WTC11 (cell line): ENCODE measurements at regions not wholly inside any gene's neighbourhood (a gene's known extent, or its start where the extent isn't known, plus 50 kb on each side); places are given as distances from the start of the nearest gene placed in this dataset.

ENCODE experiments used
- ATF3 ChIP-seq: sonication (generic); formaldehyde crosslinking; conservative IDR thresholded peaks from 2 replicates; pipeline ENCODE4 v1.8.1; 2022; ENCODE audit warnings: mild to moderate bottlenecking, missing genetic modification reagents
- ATF6 ChIP-seq: sonication (generic); formaldehyde crosslinking; IDR thresholded peaks from 2 replicates; pipeline ENCODE4 v1.8.1; 2023; ENCODE audit warnings: mild to moderate bottlenecking, missing genetic modification reagents
- CREM ChIP-seq: sonication (generic); formaldehyde crosslinking; IDR thresholded peaks from 2 replicates; pipeline ENCODE4 v1.8.1; 2022; ENCODE audit warnings: mild to moderate bottlenecking, missing genetic modification reagents, moderate library complexity
- CTCF ChIP-seq: fragments of 200-600 bp; IDR thresholded peaks from 2 replicates; pipeline ENCODE4 v1.8.0; 2022; ENCODE audit warnings: antibody characterized with exemption
- FOXP1 ChIP-seq: sonication (generic); formaldehyde crosslinking; IDR thresholded peaks from 2 replicates; pipeline ENCODE4 v1.8.0; 2022; ENCODE audit warnings: missing genetic modification reagents, mild to moderate bottlenecking, moderate library complexity, borderline replicate concordance
- KAT7 ChIP-seq: sonication (generic); formaldehyde crosslinking; IDR thresholded peaks from 2 replicates; pipeline ENCODE4 v1.8.1; 2023; ENCODE audit warnings: missing genetic modification reagents, mild to moderate bottlenecking, borderline replicate concordance
- MAX ChIP-seq: sonication (generic); formaldehyde crosslinking; IDR thresholded peaks from 2 replicates; pipeline ENCODE4 v1.8.0; 2022; ENCODE audit warnings: mild to moderate bottlenecking, missing genetic modification reagents
- MYBL2 ChIP-seq: sonication (generic); formaldehyde crosslinking; IDR thresholded peaks from 2 replicates; pipeline ENCODE4 v1.8.1; 2023; ENCODE audit warnings: mild to moderate bottlenecking, moderate library complexity, missing genetic modification reagents
- ZNF263 ChIP-seq: sonication (generic); formaldehyde crosslinking; IDR thresholded peaks from 2 replicates; pipeline ENCODE4 v1.8.1; 2022; ENCODE audit warnings: low read depth, mild to moderate bottlenecking, moderate library complexity, missing genetic modification reagents
- ZNF396 ChIP-seq: fragments of 250-450 bp; sonication (Bioruptor Pico); IDR thresholded peaks from 2 replicates; pipeline ENCODE4 v1.8.0; 2021; ENCODE audit warnings: mild to moderate bottlenecking, moderate library complexity, borderline replicate concordance

DNA sequence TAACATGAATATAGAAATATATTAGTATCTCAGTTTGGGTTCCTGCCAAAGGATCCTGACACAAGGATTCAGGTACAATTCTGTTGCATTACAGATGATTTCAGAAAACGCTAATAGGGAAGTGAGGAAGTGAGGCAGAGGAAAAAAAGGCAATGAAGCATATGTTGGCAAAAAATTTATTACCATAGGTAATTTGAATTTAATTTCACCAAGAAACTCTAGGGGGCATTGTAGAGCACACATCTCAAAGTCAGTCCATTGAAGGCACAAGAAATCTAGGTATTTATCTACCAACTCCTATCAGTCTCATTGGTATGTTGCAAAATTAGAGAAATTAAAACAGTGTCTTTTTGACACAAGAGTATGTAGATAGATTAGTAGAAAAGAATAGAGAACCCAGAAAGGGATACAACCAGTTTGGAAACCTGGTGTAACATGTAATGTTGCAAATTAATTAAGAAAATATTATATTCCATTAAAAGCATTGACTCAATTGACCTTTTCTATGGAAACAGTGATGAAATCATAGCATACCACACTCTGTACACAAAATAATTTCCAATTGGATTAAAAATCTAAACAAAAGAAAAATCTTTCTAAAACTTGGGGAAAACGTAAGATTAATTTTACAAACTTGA, 104.9 kb upstream of the SNX7 start:
- TF ChIP-seq CTCF (peak; percentile 60), FOXP1 (no peak), KAT7 (CRISPR knock-in tag) (no peak), MAX (CRISPR knock-in tag) (no peak), ATF6 (CRISPR knock-in tag) (no peak), ZNF396 (CRISPR knock-in tag) (no peak), ATF3 (CRISPR knock-in tag) (no peak), MYBL2 (CRISPR knock-in tag) (no peak), ZNF263 (CRISPR knock-in tag) (no peak), CREM (CRISPR knock-in tag) (no peak)
